ENCODE measurements at regions not wholly inside any gene's neighbourhood (a gene's known extent, or its start where the extent isn't known, plus 50 kb on each side); places are given as distances from the start of the nearest gene placed in this dataset.

GRCh38 chr1:13970631-13971247, 270.8 kb downstream of the PRDM2 start:
- TF ChIP-seq CTCF (IDR thresholded peaks at IDR 0.05) (no peak), EZH2 (IDR thresholded peaks at IDR 0.05; ENCODE audit: borderline replicate concordance, insufficient read depth, low read depth, low read length, poor library complexity, severe bottlenecking) (no peak)

Data from B cell (primary cell).